Astrocyte of the spinal cord (primary cell): ENCODE measurements at regions not wholly inside any gene's neighbourhood (a gene's known extent, or its start where the extent isn't known, plus 50 kb on each side); places are given as distances from the start of the nearest gene placed in this dataset.

ENCODE experiments used
- DNase-seq: peaks from one replicate; pipeline ENCODE4 v3.0.0; 2011; ENCODE audit warnings: low read depth, low spot score
- H3K4me3 ChIP-seq: 2 replicates; pipeline ENCODE4 v1.5.1; 2011; ENCODE audit warnings: low read depth, mild to moderate bottlenecking, low read length, moderate library complexity
- CTCF ChIP-seq: IDR thresholded peaks from 2 replicates; pipeline ENCODE4 v1.5.1; 2012; ENCODE audit warnings: low read depth, mild to moderate bottlenecking, low read length, inconsistent platforms
- in situ Hi-C: cut with HindIII; loops from 2 replicates; pipeline ENCODE4 v1.10.0; 2017; ENCODE audit warnings: low sequenced_read_pairs

- H3K4me3 ChIP-seq = no peak overlapping the region
- DNase-seq = no peak
- in situ Hi-C loops = no loop called here
- no peak for TF ChIP-seq CTCF
Observed at GRCh38 chr1:239288820-239289554, 97.4 kb upstream of the CHRM3 start.

DNA sequence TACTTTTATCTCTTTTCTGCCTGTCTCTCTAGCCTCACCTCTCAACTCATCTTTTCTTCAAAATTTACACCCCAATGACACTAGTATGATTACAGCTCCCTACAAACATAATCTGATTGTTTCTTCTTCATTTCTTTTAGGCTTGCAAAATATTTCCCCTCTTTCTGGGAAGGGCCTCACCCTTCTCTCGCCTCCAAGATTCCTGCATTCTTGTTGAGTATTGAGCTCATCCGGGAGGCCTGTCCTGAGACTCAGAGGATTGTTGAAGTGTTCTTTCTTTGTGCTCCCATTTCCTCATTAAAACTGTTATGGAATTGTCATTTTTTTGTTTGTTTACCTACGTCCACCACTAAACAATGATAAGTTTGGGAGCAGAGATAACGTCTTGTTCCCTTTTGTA is 99.1 kb upstream of the CHRM3 start:
- in situ Hi-C loops = no loop called here
- DNase-seq = no peak
- TF ChIP-seq CTCF = no peak
- H3K4me3 ChIP-seq = no peak overlapping the region

- DNase-seq = no peak
- no peak overlapping the region for H3K4me3 ChIP-seq
- in situ Hi-C loops = no loop called here
- TF ChIP-seq CTCF = no peak
Observed at GRCh38 chr1:239283216-239283615, 103.2 kb upstream of the CHRM3 start.

DNA sequence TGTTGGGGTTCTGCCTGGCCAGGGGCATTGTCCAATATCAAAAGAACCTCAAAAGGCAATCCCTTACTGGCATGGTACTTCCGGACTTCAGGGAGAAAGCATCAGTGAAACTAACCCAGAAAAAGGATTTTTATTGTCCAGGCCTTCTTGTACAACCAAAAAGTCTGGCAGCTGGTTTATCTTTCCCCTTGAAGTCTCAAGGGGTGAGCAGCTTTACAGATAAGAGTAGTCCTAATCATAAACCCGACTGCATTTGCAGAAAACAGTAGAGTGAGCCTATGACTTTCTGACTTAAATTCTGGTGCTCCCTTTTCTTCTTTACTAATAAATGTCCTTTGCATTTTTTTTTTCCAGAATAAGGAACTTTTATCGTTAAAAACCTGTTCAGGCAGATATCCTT is 104.0 kb upstream of the CHRM3 start:
- in situ Hi-C loops = no loop called here
- no peak overlapping the region for H3K4me3 ChIP-seq
- DNase-seq = no peak
- TF ChIP-seq CTCF = no peak

DNA sequence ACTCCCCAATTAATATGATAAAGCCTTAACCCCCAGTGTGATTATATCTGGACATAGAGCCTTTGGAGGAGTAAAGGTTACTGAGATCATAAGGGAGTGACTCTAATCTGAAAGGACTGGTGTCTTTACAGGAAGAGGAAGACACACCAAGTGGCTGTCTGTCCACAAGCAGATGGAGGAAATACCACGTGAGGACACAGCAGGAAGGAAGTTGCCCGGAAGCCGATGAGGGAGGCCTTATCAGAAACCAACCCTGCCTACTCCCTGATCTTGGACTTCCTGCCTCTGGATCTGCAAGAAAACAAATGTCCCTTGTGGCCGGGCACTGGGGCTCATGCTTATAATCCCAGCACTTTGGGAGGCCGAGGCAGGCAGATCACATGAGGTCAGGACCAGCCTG is 110.3 kb upstream of the CHRM3 start:
- TF ChIP-seq CTCF = no peak
- no peak for DNase-seq
- H3K4me3 ChIP-seq = no peak overlapping the region
- in situ Hi-C loops = no loop called here

DNA sequence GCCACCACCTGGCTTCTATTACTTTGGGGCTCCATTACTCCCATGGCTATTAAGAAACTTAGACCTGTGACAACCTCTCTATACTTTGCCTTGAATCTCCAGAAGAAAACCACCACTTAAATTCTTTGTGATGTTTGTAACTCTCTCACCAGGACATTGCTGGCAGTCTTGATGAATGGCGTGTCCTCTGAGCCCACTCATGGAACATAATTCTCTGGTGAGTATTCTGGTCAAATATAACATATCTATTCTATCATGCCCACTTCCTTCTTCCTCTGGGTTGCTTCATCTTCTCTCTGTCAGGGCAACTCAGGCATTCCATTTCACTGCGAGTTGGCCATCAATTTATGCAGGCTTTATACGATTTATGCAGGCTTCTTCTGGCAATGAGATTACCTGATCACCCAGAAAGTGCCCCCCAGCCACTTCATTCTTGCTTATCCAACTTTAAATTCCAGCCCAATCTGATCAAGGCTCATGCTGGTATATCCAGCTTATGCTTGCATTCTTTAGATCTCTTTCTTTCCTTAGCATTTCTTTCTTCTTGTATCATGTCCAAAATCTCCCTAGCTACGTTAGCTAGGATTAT is 112.0 kb upstream of the CHRM3 start:
- H3K4me3 ChIP-seq = no peak overlapping the region
- no peak for TF ChIP-seq CTCF
- in situ Hi-C loops = no loop called here
- DNase-seq = no peak
